Right atrium auricular region (tissue), 2 donors: ENCODE measurements at regions not wholly inside any gene's neighbourhood (a gene's known extent, or its start where the extent isn't known, plus 50 kb on each side); places are given as distances from the start of the nearest gene placed in this dataset.

Experiments used
- DNase-seq: peaks from one replicate; pipeline ENCODE4 v3.0.0-alpha.2; 2019; ENCODE audit warnings: low spot score
- H3K27ac ChIP-seq, 2 donors: fragments of 200-600 bp; sonication (generic); 1 replicate in 1 of 2; 2 replicates in 1 of 2; pipeline ENCODE4 v1.5.1; 2016 to 2019
- H3K27me3 ChIP-seq, 2 donors: fragments of 200-600 bp; sonication (generic); one replicate each; pipeline versions ENCODE4 v1.5.1 to v1.6.0; 2017 to 2019
- H3K36me3 ChIP-seq: fragments of 200-600 bp; sonication (generic); one replicate; pipeline ENCODE4 v1.5.1; 2016
- H3K4me1 ChIP-seq, 2 donors: fragments of 200-600 bp; sonication (generic); one replicate each; pipeline versions ENCODE4 v1.5.1 to v1.6.0; 2017 to 2019
- H3K4me3 ChIP-seq, 2 donors: fragments of 200-600 bp; sonication (generic); 1 replicate in 1 of 2; 2 replicates in 1 of 2; pipeline ENCODE4 v1.5.1; 2017 to 2019; ENCODE audit warnings: mild to moderate bottlenecking in 1 of 2, moderate library complexity in 1 of 2
- H3K9me3 ChIP-seq, 2 donors: fragments of 200-600 bp; sonication (generic); one replicate each; pipeline ENCODE4 v1.5.1; 2019
- CTCF ChIP-seq, 2 donors: fragments of 200-600 bp; sonication (generic); IDR thresholded peaks; one replicate each; pipeline ENCODE4 v1.5.1; 2019; ENCODE audit warnings: antibody characterized with exemption in 2 of 2

- no peak overlapping the region for H3K27ac ChIP-seq
- no peak overlapping the region for H3K4me3 ChIP-seq
- peaks cover 0 to 9% of the 10 kb centered on the region in 2 donors for H3K4me1 ChIP-seq
- DNase-seq: no peak
- no peaks in the 10 kb centered on the region for H3K9me3 ChIP-seq
- no peaks in the 10 kb centered on the region for H3K27me3 ChIP-seq
- no peak for TF ChIP-seq CTCF (IDR thresholded peaks at IDR 0.05)
- no peaks in the 10 kb centered on the region for H3K36me3 ChIP-seq
Observed at GRCh38 chr11:11084337-11084736, 226.5 kb upstream of the ZBED5 start.

GRCh38 chr11:11083441-11083840 lies 225.6 kb upstream of the ZBED5 start:
- no peak for DNase-seq
- TF ChIP-seq CTCF (IDR thresholded peaks at IDR 0.05): no peak
- no peaks in the 10 kb centered on the region for H3K27me3 ChIP-seq
- no peaks in the 10 kb centered on the region for H3K9me3 ChIP-seq
- no peak overlapping the region for H3K27ac ChIP-seq
- no peaks in the 10 kb centered on the region for H3K36me3 ChIP-seq
- H3K4me3 ChIP-seq: no peak overlapping the region
- H3K4me1 ChIP-seq: peaks cover 0 to 9% of the 10 kb centered on the region in 2 donors

- Histone ChIP-seq H3K9me3 (no peaks in the 10 kb centered on the region), H3K36me3 (no peaks in the 10 kb centered on the region), H3K4me1 (peaks cover 0 to 9% of the 10 kb centered on the region in 2 donors), H3K27me3 (no peaks in the 10 kb centered on the region), H3K4me3 (no peak overlapping the region), H3K27ac (no peak overlapping the region)
- no peak for DNase-seq
- TF ChIP-seq CTCF (IDR thresholded peaks at IDR 0.05): no peak
Observed at GRCh38 chr11:11082646-11083045, 224.8 kb upstream of the ZBED5 start.

- Histone ChIP-seq H3K27ac (no peak overlapping the region), H3K27me3 (no peaks in the 10 kb centered on the region), H3K4me1 (peaks cover 0 to 9% of the 10 kb centered on the region in 2 donors), H3K4me3 (no peak overlapping the region), H3K9me3 (no peaks in the 10 kb centered on the region), H3K36me3 (no peaks in the 10 kb centered on the region)
- no peak for TF ChIP-seq CTCF (IDR thresholded peaks at IDR 0.05)
- DNase-seq: no peak
Observed at GRCh38 chr11:11081776-11082175, 223.9 kb upstream of the ZBED5 start.

- H3K9me3 ChIP-seq: no peaks in the 10 kb centered on the region
- no peaks in the 10 kb centered on the region for H3K27me3 ChIP-seq
- H3K4me1 ChIP-seq: peaks cover 0 to 9% of the 10 kb centered on the region in 2 donors
- no peak overlapping the region for H3K27ac ChIP-seq
- no peak for TF ChIP-seq CTCF (IDR thresholded peaks at IDR 0.05)
- H3K36me3 ChIP-seq: no peaks in the 10 kb centered on the region
- DNase-seq: no peak
- no peak overlapping the region for H3K4me3 ChIP-seq
Observed at GRCh38 chr11:11081288-11081687, 223.4 kb upstream of the ZBED5 start.

GRCh38 chr11:11078344-11079086 lies 220.7 kb upstream of the ZBED5 start:
- no peak for TF ChIP-seq CTCF (IDR thresholded peaks at IDR 0.05)
- no peak overlapping the region for H3K27ac ChIP-seq
- no peaks in the 10 kb centered on the region for H3K27me3 ChIP-seq
- H3K4me3 ChIP-seq: no peak overlapping the region
- peaks cover 0 to 9% of the 10 kb centered on the region in 2 donors for H3K4me1 ChIP-seq
- no peak for DNase-seq
- H3K9me3 ChIP-seq: no peaks in the 10 kb centered on the region
- no peaks in the 10 kb centered on the region for H3K36me3 ChIP-seq
